VCaP (cell line): ENCODE measurements at regions not wholly inside any gene's neighbourhood (a gene's known extent, or its start where the extent isn't known, plus 50 kb on each side); places are given as distances from the start of the nearest gene placed in this dataset.

Experiments
- H3K27ac ChIP-seq: fragments of 450-650 bp; 2 replicates; pipeline ENCODE4 v1.5.1; 2017
- TF ChIP-seq, protein P1 (sequence below): fragments of 450-650 bp; conservative IDR thresholded peaks from 2 replicates; pipeline ENCODE4 v1.5.1; 2017; ENCODE audit warnings: mild to moderate bottlenecking, moderate library complexity

DNA sequence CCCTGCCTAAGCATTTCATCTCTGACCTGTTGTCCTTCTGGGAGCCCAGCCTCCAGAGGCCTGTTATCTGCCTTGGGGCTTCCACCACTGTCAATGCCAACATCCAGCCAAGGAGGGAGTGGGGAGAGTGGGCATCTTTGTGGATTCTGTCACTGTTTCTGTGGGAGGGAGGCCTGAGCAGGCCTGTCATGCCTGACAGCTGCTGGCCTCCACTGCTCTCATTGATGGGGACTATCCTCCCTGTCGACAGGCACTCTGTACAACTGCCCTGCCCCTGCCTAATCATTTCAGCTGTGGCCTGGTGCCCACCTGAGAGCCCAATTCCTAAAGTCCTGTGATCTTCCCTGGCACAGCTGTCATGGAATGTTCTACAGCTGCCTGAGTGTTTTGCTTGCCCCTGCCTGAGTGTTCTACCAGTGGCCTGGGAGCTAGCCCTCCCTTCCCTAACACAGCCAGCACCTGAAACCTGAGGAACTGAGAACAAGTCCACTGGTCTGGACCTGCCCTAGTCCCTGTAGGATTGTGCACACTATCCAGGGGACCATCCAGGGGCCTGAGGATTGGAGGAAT lies 145.3 kb downstream of the FAM83B start:
- H3K27ac ChIP-seq, result no peak overlapping the region
- TF ChIP-seq, protein P1, sequence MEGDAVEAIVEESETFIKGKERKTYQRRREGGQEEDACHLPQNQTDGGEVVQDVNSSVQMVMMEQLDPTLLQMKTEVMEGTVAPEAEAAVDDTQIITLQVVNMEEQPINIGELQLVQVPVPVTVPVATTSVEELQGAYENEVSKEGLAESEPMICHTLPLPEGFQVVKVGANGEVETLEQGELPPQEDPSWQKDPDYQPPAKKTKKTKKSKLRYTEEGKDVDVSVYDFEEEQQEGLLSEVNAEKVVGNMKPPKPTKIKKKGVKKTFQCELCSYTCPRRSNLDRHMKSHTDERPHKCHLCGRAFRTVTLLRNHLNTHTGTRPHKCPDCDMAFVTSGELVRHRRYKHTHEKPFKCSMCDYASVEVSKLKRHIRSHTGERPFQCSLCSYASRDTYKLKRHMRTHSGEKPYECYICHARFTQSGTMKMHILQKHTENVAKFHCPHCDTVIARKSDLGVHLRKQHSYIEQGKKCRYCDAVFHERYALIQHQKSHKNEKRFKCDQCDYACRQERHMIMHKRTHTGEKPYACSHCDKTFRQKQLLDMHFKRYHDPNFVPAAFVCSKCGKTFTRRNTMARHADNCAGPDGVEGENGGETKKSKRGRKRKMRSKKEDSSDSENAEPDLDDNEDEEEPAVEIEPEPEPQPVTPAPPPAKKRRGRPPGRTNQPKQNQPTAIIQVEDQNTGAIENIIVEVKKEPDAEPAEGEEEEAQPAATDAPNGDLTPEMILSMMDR, result no peak

DNA sequence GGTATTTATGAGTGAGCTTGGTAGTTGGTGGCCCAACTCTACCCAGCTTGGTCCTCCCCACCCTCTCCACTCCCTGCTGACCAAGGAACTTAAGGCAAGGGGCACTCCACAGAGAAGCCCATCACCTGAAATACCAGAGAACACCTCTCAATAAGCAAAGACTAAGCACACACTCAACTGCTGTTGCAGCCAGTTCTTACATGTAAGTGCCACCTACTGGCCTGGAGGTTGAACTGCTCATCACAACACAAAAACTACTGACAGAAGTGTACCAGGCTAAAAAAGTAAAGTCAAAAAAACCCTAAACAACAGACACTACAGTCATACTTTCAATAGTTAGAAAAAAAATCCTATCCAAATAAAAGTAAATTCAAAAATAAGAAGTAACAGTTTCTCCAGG lies 146.2 kb downstream of the FAM83B start:
- no peak overlapping the region for H3K27ac ChIP-seq
- TF ChIP-seq, protein P1, result peak; percentile 52

DNA sequence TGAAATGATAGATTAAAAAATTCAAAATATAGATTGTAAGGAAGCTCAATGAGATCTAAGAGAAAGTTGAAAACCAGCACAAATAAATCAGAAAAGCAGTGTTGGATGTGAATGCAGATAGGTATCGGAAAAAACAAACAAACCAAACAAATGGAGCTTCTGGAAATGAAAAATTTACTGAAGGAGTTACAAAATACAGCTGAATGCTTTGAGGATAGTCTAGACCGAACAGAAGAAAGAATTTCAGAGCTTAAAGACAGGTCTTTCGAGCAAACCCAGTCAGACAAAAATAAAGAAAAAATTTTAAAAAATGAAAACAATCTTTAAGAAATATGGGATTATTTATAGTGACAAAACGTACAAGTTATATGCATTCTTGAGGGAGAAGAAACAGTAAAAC lies 146.7 kb downstream of the FAM83B start:
- TF ChIP-seq, protein P1, result no peak
- no peak overlapping the region for H3K27ac ChIP-seq

DNA sequence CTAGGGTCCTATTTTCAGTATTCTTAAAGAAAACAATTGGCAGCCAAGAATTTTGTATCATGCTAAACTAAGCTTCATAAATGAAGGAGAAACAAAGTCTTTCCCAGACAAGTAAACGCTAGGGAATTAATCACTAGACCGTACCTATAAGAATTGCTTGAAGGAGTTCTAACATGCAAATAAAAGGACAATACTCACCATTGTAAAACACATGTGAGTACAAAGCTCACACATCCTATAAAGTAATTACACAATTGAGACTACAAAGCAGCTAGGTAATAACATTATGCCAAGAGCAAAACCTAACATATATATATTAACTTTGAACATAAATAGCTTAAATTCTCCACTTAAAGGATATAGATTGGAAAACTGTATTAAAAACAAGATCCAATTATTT lies 147.4 kb downstream of the FAM83B start:
- H3K27ac ChIP-seq, result no peak overlapping the region
- TF ChIP-seq, protein P1, result no peak

DNA sequence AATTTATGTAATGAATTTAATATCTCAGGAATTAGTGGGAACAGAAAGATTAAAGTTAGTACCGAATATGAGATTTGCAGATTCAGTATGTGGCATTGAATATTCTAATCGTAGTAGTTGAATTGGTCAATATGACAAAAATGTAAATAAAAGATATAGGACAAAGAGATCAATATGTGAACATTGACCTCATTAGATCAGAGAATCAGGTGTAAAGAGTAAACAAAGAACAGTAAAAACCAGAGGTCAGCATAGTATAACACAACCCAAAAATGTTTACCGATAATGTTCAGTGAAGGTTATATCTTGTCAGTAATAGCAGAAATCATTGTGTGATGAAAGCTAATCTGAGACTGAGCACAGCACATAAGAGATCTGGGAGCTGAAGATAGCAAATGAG lies 152.0 kb downstream of the FAM83B start:
- TF ChIP-seq, protein P1, result no peak

DNA sequence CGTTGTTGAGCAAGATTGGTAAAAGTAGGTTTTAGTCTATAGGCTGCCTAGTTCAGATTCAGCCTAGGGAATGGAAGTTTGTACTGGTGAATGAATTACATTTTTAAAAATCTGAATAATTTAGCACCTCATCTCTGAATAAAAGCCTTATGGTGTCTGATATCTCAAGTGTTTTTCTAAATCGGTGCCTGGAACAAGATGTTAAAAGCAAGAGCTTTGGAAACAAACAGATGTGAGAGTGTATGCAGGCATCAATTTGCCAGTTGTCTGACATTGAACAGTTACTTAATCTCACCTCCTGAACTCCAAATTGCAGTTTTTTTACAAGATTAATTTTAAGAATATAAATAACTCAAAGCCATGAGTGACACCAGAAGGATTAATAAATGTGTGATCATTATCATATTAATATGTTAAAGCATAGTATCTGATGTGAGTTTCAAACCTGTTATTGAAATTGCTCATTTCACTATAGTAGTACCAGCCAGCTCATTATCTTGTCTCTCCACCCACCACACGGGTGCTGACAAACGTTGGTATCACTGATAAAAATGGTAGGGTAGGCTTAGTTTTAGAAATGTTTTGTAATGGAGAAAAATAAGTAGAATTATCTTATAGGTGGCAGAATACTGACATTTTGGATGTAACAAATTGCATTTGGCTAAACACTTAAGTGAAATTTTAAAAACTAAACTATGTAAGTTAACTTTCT lies 157.3 kb downstream of the FAM83B start:
- TF ChIP-seq, protein P1, result no peak
- no peak overlapping the region for H3K27ac ChIP-seq

More for the DNA sequence above, 152.0 kb downstream of the FAM83B start:
- no peak overlapping the region for H3K27ac ChIP-seq

DNA sequence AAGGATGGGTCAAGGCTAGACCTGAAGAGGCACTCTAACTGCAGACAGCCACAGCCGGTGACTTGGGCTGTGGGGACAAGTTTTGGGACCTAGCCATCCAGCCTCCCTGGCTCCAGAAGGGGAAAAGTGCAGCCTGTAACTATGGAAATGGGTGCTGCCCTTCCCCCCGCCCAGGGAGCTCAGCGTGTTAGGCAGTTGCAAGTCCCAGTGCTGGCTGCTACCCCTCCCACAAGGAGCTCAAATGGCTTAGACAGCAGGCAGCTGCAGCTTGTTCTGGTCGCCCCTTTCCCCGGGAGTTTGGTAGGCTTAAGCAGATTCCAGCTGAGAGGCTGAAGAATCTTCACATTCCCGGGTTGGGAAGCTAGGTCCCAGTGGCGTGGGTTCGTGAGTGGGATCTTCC lies 162.6 kb downstream of the FAM83B start:
- H3K27ac ChIP-seq, result no peak overlapping the region
- TF ChIP-seq, protein P1, result no peak
